Mucosa of descending colon (tissue), 3 donors: ENCODE measurements at regions not wholly inside any gene's neighbourhood (a gene's known extent, or its start where the extent isn't known, plus 50 kb on each side); places are given as distances from the start of the nearest gene placed in this dataset.
A peak's percentile ranks its signal among the peaks of the same experiment; 100 is the strongest.

ENCODE experiments used
- ATAC-seq: fragments of 200-7000 bp; cut with Tn5 transposase; one replicate; pipeline ENCODE4 v1.9.1; 2020; ENCODE audit warnings: mild to moderate bottlenecking, moderate library complexity
- DNase-seq, 3 donors: peaks; one replicate each; pipeline ENCODE4 v3.0.0-alpha.2; 2020
- H3K36me3 ChIP-seq: fragments of 200-600 bp; one replicate; pipeline ENCODE4 v1.8.0; 2021; ENCODE audit warnings: low read depth, mild to moderate bottlenecking
- H3K4me1 ChIP-seq: fragments of 200-600 bp; one replicate; pipeline ENCODE4 v1.8.0; 2021; ENCODE audit warnings: low read depth, mild to moderate bottlenecking
- H3K4me3 ChIP-seq: fragments of 200-600 bp; one replicate; pipeline ENCODE4 v1.8.0; 2021; ENCODE audit warnings: mild to moderate bottlenecking
- H3K9me3 ChIP-seq: fragments of 200-600 bp; one replicate; pipeline ENCODE4 v1.8.0; 2021; ENCODE audit warnings: mild to moderate bottlenecking
- intact Hi-C, 2 donors: fragments of 100-400 bp; cut with DNase I in 1 of 2; cut with micrococcal nuclease in 1 of 2; formaldehyde crosslinking; loops; one replicate each; pipeline versions ENCODE4 v1.11.0 to v1.11.1; 2022; cut with DNase I, micrococcal nuclease
- TF ChIP-seq, protein P1 (sequence below): fragments of 200-600 bp; IDR thresholded peaks from one replicate; pipeline ENCODE4 v1.8.0; 2022; ENCODE audit warnings: antibody characterized with exemption, mild to moderate bottlenecking
- donor health status: DM: no; HTN: no; CAD: no; lungs with moderate emphysema.
- donor health status: DM: no; HTN: no; CAD: no.
- donor health status: DM: no; HTN: yes; CAD: no.

GRCh38 chr6:28589234-28589956, 63.7 kb downstream of the GPX5 start:
- intact Hi-C loops = no loop called here
- H3K4me1 ChIP-seq = no peaks in the 10 kb centered on the region
- no peak overlapping the region for H3K4me3 ChIP-seq
- TF ChIP-seq, protein P1, sequence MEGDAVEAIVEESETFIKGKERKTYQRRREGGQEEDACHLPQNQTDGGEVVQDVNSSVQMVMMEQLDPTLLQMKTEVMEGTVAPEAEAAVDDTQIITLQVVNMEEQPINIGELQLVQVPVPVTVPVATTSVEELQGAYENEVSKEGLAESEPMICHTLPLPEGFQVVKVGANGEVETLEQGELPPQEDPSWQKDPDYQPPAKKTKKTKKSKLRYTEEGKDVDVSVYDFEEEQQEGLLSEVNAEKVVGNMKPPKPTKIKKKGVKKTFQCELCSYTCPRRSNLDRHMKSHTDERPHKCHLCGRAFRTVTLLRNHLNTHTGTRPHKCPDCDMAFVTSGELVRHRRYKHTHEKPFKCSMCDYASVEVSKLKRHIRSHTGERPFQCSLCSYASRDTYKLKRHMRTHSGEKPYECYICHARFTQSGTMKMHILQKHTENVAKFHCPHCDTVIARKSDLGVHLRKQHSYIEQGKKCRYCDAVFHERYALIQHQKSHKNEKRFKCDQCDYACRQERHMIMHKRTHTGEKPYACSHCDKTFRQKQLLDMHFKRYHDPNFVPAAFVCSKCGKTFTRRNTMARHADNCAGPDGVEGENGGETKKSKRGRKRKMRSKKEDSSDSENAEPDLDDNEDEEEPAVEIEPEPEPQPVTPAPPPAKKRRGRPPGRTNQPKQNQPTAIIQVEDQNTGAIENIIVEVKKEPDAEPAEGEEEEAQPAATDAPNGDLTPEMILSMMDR = no peak
- no peaks in the 10 kb centered on the region for H3K36me3 ChIP-seq
- ATAC-seq = peak; percentile 70
- peak in 1 of 3 donors; percentile 49 for DNase-seq
- no peaks in the 10 kb centered on the region for H3K9me3 ChIP-seq

DNA sequence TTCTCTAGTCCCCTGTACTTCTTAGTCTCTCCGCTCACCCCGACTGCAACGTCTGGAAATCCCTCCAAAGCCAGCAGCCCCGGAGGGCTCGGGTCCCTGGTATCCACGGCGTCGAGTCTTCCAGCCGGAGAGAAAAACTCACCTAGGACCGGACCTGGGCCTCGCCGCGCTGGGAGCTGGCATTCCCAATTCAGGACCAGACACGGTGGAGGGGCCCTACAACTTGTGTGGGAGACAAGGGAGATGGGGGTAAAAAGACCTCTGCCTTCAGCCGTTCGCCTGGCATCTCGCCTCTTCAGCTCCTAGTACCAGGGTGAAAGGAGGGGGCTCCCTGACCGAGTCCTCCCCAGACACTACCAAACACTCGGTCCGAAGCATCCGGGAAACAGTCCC, 64.3 kb downstream of the GPX5 start:
- DNase-seq (no peak), ATAC-seq (no peak)
- intact Hi-C loops = no loop called here
- Histone ChIP-seq H3K4me3 (no peak overlapping the region), H3K4me1 (no peaks in the 10 kb centered on the region), H3K9me3 (no peaks in the 10 kb centered on the region), H3K36me3 (no peaks in the 10 kb centered on the region)
- TF ChIP-seq, protein P1 = no peak

GRCh38 chr6:28597217-28597835, 71.6 kb downstream of the GPX5 start:
- Histone ChIP-seq H3K36me3 (no peaks in the 10 kb centered on the region), H3K4me1 (no peaks in the 10 kb centered on the region), H3K9me3 (no peaks in the 10 kb centered on the region), H3K4me3 (no peak overlapping the region)
- DNase-seq = no peak
- no peak for ATAC-seq
- TF ChIP-seq, protein P1 = no peak
- intact Hi-C loops = no loop called here

DNA sequence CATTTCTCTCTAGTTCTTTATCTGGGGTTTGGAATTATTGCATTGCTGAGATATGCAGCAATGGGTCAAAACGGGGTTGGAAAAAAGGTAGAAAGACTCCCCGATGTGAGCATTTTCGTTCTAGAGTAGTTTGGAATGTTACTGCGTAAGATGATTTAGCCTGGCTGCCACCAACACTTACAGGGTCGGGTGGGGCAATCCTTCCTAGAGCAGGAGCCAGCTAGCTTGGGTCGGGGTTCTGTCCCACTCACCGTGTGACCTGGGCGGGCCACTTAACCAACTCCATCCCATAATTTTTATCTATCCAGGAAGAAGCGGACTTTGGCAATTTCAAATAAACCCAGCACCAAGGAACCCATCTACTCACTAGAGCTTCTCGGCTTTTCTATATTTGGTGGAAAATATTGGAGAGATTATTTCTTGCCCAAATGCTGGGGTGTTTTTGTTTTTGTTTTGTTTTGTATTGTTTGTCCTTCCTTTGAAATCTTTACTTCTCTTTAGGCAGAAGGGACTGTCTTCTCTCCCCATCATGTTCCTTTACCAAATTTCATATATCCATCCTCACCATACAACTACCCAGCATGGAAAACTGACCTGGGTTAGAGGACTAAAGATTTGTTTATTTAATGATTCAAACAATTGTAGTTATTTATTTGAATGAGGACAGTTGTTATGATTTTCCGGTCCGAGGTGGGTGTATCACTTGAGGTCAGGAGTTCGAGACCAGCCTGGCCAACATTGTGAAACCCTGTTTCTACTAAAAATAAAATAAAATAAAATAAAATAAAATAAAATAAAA, 72.4 kb downstream of the GPX5 start:
- H3K36me3 ChIP-seq = no peaks in the 10 kb centered on the region
- intact Hi-C loops = no loop called here
- no peaks in the 10 kb centered on the region for H3K9me3 ChIP-seq
- no peak overlapping the region for H3K4me3 ChIP-seq
- TF ChIP-seq, protein P1 = no peak
- DNase-seq = no peak
- ATAC-seq = no peak
- no peaks in the 10 kb centered on the region for H3K4me1 ChIP-seq

DNA sequence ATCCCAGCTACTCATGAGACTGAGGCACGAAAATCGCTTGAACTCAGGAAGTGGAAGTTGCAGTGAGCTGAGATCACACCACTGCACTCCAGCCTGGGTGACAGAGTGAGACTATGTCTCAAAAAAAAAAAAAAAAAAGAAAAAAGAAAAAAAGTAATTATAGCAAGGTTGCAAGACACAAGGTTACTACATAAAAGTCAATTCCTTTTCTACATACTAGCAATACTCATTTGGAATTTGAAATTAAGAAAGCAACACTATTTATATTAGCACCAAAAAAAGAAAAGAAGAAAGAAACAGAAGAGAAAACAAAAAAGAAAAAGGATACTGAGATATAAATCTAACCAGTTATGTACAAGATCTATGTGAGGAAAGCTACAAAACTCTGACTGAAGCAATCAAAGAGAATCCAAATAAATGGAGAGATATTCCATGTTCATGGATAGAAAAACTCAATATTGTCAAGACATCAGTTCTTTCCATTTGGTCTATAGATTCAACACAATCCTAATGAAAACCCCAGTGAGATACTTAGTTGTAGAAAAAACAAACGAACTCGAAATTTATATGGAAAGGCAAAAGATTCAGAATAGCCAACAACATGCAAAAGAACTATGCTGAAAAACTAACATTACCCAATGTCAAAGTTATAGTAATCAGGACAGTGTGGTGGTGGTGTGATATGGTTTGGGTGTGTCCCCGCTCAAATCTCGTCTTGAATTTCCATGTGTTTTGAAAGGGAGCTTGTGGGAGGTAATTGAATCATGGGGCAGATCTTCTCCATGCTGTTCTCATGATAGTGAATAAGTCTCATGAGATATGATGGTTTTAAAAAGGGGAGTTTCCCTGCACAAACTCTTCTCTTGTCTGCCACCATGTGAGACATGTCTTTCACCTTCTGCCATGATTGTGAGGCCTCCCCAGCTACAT, 73.3 kb downstream of the GPX5 start:
- no peaks in the 10 kb centered on the region for H3K36me3 ChIP-seq
- ATAC-seq = no peak
- no peaks in the 10 kb centered on the region for H3K9me3 ChIP-seq
- TF ChIP-seq, protein P1 = no peak
- H3K4me3 ChIP-seq = no peak overlapping the region
- intact Hi-C loops = no loop called here
- H3K4me1 ChIP-seq = no peaks in the 10 kb centered on the region
- no peak for DNase-seq
